ENCODE measurements at regions not wholly inside any gene's neighbourhood (a gene's known extent, or its start where the extent isn't known, plus 50 kb on each side); places are given as distances from the start of the nearest gene placed in this dataset.
"Not testable (repeated sequence)": the region's sequence is repeated elsewhere in the genome, so short reads cannot be mapped to it uniquely, and the experiment has no call there.

GRCh38 chr2:183792165-183792924, 668.1 kb downstream of the NUP35 start:
- DNase-seq (ENCODE audit: low read depth): not testable (repeated sequence)

GRCh38 chr2:183798535-183798934, 674.3 kb downstream of the NUP35 start:
- DNase-seq (ENCODE audit: low read depth): no peak

- DNase-seq (ENCODE audit: low read depth): no peak
Observed at GRCh38 chr2:183799761-183800160, 675.5 kb downstream of the NUP35 start.

DNA sequence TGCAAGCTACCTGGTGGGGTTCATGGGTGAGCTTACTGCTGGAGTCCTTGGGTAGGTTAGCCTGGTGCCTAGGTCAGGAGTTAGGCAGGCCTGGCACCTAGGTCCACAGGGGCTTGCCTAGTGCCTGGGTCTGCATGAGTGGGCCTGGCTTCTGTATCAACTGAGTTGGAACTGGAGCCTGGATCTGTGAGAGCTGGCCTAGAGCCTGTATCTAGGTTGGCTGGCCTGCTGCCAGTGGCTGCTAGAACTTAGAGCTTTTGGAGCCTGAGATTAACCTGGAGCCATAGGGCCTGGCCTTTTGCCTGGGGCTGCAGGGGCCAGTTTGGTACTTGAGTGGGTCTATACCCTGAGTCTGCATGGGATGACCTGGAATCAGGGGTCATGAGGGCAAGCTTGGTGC, 679.4 kb downstream of the NUP35 start:
- no peak for DNase-seq (ENCODE audit: low read depth)

GRCh38 chr2:183807870-183808269, 683.6 kb downstream of the NUP35 start:
- no peak for DNase-seq (ENCODE audit: low read depth)

DNA sequence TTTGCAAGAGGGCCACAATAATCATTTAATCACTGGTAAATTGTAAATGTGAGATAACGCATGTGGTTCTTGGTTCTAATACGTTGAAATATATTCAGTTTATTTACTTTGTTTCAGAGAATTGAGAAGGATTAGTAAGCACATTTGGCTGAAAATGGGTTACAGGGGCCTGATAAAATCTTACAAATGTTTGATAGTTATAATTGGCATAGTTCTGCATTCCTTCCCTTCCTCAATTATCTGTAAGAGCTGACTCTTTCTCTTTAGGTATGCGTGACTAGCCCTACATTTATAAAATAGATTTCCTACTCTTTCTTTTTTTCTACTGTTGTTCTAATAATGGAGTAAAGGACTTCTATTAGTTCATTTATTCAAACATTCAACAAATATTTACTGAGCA, 685.2 kb downstream of the NUP35 start:
- DNase-seq (ENCODE audit: low read depth): no peak

GRCh38 chr2:183811281-183811680, 687.0 kb downstream of the NUP35 start:
- DNase-seq (ENCODE audit: low read depth): no peak

DNA sequence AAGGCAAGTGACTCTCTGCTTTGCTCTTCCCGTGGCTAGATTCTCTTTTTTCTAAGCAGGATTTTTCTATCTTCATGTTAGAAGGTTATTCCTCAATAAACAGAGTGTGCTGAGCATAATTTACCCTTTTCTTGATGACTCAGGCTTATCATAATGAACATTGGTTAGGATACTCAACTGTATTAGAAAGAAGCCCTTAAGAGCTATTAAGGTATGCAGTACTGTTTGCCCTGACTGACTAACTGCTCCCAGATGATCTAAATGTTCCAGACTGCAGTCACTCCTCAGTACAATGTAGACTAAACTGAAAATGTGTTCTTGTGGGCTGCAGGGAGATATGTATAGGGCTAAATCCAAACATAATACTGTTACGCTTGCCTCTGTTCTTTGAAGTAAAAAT, 687.8 kb downstream of the NUP35 start:
- no peak for DNase-seq (ENCODE audit: low read depth)

GRCh38 chr2:183825710-183826109, 701.5 kb downstream of the NUP35 start:
- no peak for DNase-seq (ENCODE audit: low read depth)

GRCh38 chr2:183829931-183830330, 705.7 kb downstream of the NUP35 start:
- no peak for DNase-seq (ENCODE audit: low read depth)

- no peak for DNase-seq (ENCODE audit: low read depth)
Observed at GRCh38 chr2:183837157-183837556, 712.9 kb downstream of the NUP35 start.

- DNase-seq (ENCODE audit: low read depth): no peak
Observed at GRCh38 chr2:183838295-183838694, 714.1 kb downstream of the NUP35 start.

DNA sequence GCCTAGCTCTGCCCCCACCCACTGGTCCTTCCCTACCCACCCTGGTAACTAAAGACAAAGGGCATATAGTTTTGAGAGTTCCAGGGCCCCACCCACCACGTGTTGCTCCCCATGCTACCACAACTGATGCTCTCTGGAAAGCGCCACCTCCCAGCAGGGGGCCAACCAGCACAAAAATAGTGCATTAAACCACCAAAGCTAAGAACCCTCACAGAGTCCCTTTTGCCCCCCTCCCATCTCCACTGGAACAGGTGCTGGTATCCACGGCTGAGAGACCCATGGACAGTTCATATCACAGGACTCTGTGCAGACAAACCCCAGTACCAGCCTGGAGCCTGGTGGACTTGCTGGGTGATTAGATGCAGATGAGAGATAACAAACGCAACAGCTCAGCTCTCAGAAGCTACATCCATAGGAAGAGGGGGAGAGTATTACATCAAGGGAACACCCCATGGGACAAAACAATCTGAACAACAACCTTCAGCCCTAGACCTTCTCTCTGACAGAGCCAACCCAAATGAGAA, 715.9 kb downstream of the NUP35 start:
- no peak for DNase-seq (ENCODE audit: low read depth)

DNA sequence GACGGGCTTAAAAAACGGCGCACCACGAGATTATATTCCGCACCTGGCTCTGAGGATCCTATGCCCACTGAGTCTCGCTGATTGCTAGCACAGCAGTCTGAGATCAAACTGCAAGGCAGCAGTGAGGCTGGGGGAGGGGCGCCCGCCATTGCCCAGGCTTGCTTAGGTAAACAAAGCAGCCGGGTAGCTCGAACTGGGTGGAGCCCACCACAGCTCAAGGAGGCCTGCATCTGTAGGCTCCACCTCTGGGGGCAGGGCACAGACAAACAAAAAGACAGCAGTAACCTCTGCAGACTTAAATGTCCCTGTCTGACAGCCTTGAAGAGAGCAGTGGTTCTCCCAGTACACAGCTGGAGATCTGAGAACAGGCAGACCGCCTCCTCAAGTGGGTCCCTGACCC, 725.6 kb downstream of the NUP35 start:
- DNase-seq (ENCODE audit: low read depth): not testable (repeated sequence)

- no peak for DNase-seq (ENCODE audit: low read depth)
Observed at GRCh38 chr2:183859129-183859528, 734.9 kb downstream of the NUP35 start.

GRCh38 chr2:183866666-183867065, 731.7 kb upstream of the ZNF804A start:
- no peak for DNase-seq (ENCODE audit: low read depth)

GRCh38 chr2:183867206-183867605, 731.1 kb upstream of the ZNF804A start:
- DNase-seq (ENCODE audit: low read depth): no peak

GRCh38 chr2:183868153-183868552, 730.2 kb upstream of the ZNF804A start:
- DNase-seq (ENCODE audit: low read depth): no peak

DNA sequence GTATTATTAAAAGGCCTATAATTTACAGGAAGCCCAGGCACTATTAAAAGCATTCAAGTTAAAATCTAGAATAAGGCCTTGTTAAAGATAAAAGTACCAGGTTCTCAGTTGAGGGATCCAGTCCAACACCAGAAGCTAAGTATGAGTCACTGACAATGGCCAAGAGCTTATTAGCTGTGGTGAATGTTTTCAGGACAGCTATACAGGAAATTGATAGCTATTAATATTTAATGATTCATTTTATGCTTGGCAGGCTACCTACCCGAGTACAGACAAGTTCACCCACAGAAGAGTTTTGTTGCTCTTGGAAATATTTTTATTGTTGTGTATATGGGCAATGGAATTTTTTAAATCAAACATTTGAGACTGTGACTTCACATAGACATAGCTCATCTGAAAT, 729.6 kb upstream of the ZNF804A start:
- no peak for DNase-seq (ENCODE audit: low read depth)

GRCh38 chr2:183872131-183872530, 726.2 kb upstream of the ZNF804A start:
- no peak for DNase-seq (ENCODE audit: low read depth)

- DNase-seq (ENCODE audit: low read depth): no peak
Observed at GRCh38 chr2:183881978-183882377, 716.4 kb upstream of the ZNF804A start.

GRCh38 chr2:183892315-183892941, 705.9 kb upstream of the ZNF804A start:
- DNase-seq (ENCODE audit: low read depth): no peak

- no peak for DNase-seq (ENCODE audit: low read depth)
Observed at GRCh38 chr2:183898641-183899040, 699.7 kb upstream of the ZNF804A start.
